Gastroesophageal sphincter (tissue), 4 donors: ENCODE measurements at regions not wholly inside any gene's neighbourhood (a gene's known extent, or its start where the extent isn't known, plus 50 kb on each side); places are given as distances from the start of the nearest gene placed in this dataset.

Experiments
- ATAC-seq: fragments of 150-250 bp; one replicate; pipeline ENCODE4 v1.9.1; 2016; ENCODE audit warnings: mild to moderate bottlenecking, moderate library complexity
- H3K27ac ChIP-seq, 4 donors: fragments of 200-600 bp; sonication (generic) in 3 of 4; 1 replicate in 3 of 4; 2 replicates in 1 of 4; pipeline ENCODE4 v1.5.1; 2016 to 2019
- H3K27me3 ChIP-seq: fragments of 200-600 bp; sonication (generic); one replicate; pipeline ENCODE4 v1.5.1; 2019
- H3K36me3 ChIP-seq, 2 donors: fragments of 200-600 bp; sonication (generic); one replicate each; pipeline ENCODE4 v1.5.1; 2019; ENCODE audit warnings: control low read depth in 1 of 2
- H3K4me1 ChIP-seq, 3 donors: fragments of 200-600 bp; sonication (generic); 1 replicate in 2 of 3; 2 replicates in 1 of 3; pipeline ENCODE4 v1.5.1; 2016 to 2019; ENCODE audit warnings: control low read depth in 2 of 3
- H3K4me3 ChIP-seq, 2 donors: fragments of 200-600 bp; sonication (generic); one replicate each; pipeline ENCODE4 v1.5.1; 2019; ENCODE audit warnings: mild to moderate bottlenecking in 1 of 2, moderate library complexity in 1 of 2
- H3K9me3 ChIP-seq, 3 donors: fragments of 200-600 bp; sonication (generic); one replicate each; pipeline ENCODE4 v1.5.1; 2017 to 2019; ENCODE audit warnings: control low read depth in 2 of 3
- EP300 ChIP-seq: sonication (generic); formaldehyde crosslinking; IDR thresholded peaks from one replicate; pipeline ENCODE4 v1.6.1; 2017; ENCODE audit warnings: antibody characterized with exemption, mild to moderate bottlenecking
- POLR2A ChIP-seq, 2 donors: fragments of 450-650 bp; IDR thresholded peaks; one replicate each; pipeline ENCODE4 v1.6.1; 2017; ENCODE audit warnings: antibody characterized with exemption in 2 of 2, mild to moderate bottlenecking in 2 of 2, moderate library complexity in 1 of 2
- POLR2AphosphoS5 ChIP-seq: sonication (generic); formaldehyde crosslinking; IDR thresholded peaks from one replicate; pipeline ENCODE4 v1.6.1; 2017; ENCODE audit warnings: antibody characterized with exemption
- WGBS, 2 donors: methylation state at CpG; one replicate each; pipeline ENCODE4 v1.1.5; 2018; ENCODE audit warnings: low coverage in 1 of 2; 5-methylcytosine and 5-hydroxymethylcytosine counted together
- TF ChIP-seq, protein P1 (sequence below), 4 experiments: fragments of 200-600 bp in 2 of 4; fragments of 450-650 bp in 2 of 4; sonication (generic) in 1 of 4; IDR thresholded peaks; one replicate each; pipeline ENCODE4 v1.5.1; 2017 to 2019; ENCODE audit warnings: antibody characterized with exemption in 4 of 4, mild to moderate bottlenecking in 2 of 4, moderate library complexity in 2 of 4

DNA sequence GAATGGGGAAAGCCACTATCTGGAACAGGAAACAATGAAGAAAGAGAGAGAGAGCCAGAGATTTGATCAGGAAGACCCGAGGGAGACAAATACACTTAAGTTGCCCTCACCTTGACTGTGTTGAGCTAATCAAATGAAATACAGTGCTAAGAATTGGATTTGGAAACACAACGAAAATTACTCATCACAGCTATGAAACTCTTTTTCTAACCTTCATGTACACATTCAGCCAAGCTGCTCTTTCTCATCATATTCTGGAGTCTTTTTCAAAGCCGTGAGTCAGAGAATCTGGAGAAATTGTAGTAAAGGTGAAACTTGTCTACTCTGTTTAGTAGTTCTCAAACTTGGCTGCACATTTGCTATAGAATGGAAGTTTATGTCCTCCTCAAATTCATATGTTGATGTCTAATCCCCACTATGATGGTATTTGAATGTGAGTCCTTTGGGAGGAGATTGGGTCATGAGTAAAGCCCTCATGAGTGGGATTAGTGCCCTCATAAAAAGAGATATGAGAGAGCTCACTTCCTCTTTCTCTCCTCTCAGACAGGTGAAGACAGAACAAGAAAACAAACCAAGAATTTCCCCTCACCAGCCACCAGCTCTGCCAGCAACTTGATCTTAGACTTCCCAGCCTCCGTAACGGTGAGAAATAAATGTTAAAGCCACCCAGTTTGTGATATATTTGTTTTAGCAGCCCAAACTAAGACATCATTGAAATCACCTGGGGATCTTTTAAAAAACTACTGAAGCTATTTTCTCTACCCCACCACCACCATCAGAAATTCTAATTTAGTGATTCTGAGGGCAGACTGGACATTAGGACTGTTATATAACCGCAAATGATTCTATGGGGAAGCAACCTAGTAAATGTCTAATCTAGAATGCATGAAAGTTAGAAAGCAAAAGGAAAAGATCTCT, 143.6 kb upstream of the GRM7 start:
- Histone ChIP-seq H3K4me1 (no peaks in the 10 kb centered on the region), H3K4me3 (no peak overlapping the region), H3K27me3 (no peaks in the 10 kb centered on the region), H3K27ac (no peak overlapping the region), H3K9me3 (no peaks in the 10 kb centered on the region), H3K36me3 (no peaks in the 10 kb centered on the region)
- ATAC-seq: no peak
- 83 to 89% methylated on average over 6 of the region's 6 CpGs for WGBS, 2 donors
- no peak for TF ChIP-seq POLR2AphosphoS5
- TF ChIP-seq, protein P1, sequence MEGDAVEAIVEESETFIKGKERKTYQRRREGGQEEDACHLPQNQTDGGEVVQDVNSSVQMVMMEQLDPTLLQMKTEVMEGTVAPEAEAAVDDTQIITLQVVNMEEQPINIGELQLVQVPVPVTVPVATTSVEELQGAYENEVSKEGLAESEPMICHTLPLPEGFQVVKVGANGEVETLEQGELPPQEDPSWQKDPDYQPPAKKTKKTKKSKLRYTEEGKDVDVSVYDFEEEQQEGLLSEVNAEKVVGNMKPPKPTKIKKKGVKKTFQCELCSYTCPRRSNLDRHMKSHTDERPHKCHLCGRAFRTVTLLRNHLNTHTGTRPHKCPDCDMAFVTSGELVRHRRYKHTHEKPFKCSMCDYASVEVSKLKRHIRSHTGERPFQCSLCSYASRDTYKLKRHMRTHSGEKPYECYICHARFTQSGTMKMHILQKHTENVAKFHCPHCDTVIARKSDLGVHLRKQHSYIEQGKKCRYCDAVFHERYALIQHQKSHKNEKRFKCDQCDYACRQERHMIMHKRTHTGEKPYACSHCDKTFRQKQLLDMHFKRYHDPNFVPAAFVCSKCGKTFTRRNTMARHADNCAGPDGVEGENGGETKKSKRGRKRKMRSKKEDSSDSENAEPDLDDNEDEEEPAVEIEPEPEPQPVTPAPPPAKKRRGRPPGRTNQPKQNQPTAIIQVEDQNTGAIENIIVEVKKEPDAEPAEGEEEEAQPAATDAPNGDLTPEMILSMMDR (IDR thresholded peaks at IDR 0.05): no peak

DNA sequence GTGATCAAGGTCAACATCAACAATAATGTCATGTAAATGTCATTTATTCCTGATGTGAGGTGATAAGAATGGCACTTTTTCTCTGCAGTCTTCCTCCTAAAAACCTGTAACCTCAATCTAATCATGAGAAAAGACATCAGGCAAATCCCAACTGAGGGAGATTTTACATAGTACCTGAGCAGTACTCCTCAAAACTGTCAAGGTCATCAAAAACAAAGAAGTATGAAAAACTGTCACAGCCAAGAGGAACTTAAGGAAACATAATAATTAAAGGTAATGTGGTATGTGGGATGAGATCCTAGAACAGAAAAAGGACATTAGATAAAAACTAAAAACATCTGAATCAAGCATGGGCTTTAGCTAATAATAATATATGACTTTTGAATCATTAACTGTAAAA, 140.9 kb upstream of the GRM7 start:
- Histone ChIP-seq H3K9me3 (no peaks in the 10 kb centered on the region), H3K4me1 (no peaks in the 10 kb centered on the region), H3K36me3 (no peaks in the 10 kb centered on the region), H3K27ac (no peak overlapping the region), H3K27me3 (no peaks in the 10 kb centered on the region), H3K4me3 (no peak overlapping the region)
- no peak for ATAC-seq
- TF ChIP-seq, protein P1 (IDR thresholded peaks at IDR 0.05): no peak
- TF ChIP-seq EP300 (no peak), POLR2AphosphoS5 (no peak), POLR2A (IDR thresholded peaks at IDR 0.05) (no peak)

DNA sequence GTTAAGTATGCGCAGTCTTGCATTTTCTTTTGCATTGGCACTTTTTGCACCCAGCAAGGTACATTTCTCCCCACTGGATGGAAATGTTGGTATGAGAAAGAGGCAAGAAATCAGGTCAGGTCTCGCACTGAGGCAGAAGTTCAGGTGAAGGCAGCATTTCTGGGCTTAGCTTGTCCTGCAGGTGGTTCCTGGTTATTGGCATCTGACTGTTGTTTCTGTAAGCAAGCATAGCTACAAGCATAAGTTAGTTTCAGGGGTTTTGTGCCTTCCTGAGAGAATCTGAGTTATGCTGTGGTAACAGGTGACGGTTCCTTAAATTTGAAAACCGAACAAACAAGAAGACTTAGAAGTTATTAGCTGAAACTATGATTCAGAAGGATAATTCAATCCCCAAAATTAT, 139.4 kb upstream of the GRM7 start:
- H3K27me3 ChIP-seq: no peaks in the 10 kb centered on the region
- no peaks in the 10 kb centered on the region for H3K36me3 ChIP-seq
- no peaks in the 10 kb centered on the region for H3K4me1 ChIP-seq
- no peak overlapping the region for H3K27ac ChIP-seq
- H3K4me3 ChIP-seq: no peak overlapping the region
- no peak for TF ChIP-seq EP300
- 92 to 98% methylated on average over 2 to 4 of the region's 4 CpGs for WGBS, 2 donors
- no peaks in the 10 kb centered on the region for H3K9me3 ChIP-seq
- ATAC-seq: no peak

DNA sequence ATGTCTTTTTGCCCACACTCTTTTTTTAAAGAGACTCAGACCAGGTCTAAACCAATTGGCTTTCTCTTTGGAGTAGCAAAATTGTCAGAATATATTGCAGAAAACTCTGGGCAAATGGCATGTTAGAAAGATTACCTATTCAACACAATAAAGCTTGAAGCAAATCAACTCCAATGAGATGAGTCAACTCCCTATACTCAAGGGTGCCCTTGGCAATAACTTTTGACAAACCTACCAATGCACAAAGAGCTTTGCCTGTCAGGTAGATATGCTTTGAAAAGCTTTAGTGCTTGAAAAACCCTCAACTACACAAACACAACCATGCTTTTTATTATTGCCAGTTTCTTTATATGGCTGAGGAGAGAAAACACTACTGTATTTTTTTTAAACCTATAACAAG, 137.7 kb upstream of the GRM7 start:
- ATAC-seq: no peak
- no peak overlapping the region for H3K4me3 ChIP-seq
- no peaks in the 10 kb centered on the region for H3K27me3 ChIP-seq
- H3K36me3 ChIP-seq: no peaks in the 10 kb centered on the region
- H3K4me1 ChIP-seq: no peaks in the 10 kb centered on the region
- no peak overlapping the region for H3K27ac ChIP-seq
- TF ChIP-seq POLR2A (IDR thresholded peaks at IDR 0.05) (no peak), POLR2AphosphoS5 (no peak), EP300 (no peak)
- TF ChIP-seq, protein P1 (IDR thresholded peaks at IDR 0.05): no peak
- no peaks in the 10 kb centered on the region for H3K9me3 ChIP-seq

DNA sequence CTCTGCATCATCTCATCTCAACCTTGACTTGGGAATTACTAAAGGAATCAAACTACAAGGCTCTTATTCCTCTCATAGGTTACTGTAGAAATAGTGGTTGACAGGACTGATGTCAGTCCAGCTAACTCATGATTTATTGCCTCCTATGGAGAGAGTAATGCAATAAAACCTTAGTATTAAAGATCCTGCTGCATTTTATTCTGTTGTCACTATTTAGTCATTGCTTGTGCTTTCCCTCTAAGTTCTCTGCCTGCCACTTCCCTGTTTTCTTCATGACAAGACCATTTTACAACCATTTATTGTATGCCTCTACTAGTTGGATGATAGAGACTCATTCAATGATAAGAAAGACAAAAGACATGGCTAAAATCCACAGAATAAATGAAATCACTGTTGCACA, 134.1 kb upstream of the GRM7 start:
- ATAC-seq: no peak
- Histone ChIP-seq H3K4me3 (no peak overlapping the region), H3K9me3 (no peaks in the 10 kb centered on the region), H3K4me1 (no peaks in the 10 kb centered on the region), H3K27me3 (no peaks in the 10 kb centered on the region), H3K27ac (no peak overlapping the region), H3K36me3 (no peaks in the 10 kb centered on the region)
- TF ChIP-seq, protein P1 (IDR thresholded peaks at IDR 0.05): no peak
